ENCODE measurements at regions not wholly inside any gene's neighbourhood (a gene's known extent, or its start where the extent isn't known, plus 50 kb on each side); places are given as distances from the start of the nearest gene placed in this dataset.

DNA sequence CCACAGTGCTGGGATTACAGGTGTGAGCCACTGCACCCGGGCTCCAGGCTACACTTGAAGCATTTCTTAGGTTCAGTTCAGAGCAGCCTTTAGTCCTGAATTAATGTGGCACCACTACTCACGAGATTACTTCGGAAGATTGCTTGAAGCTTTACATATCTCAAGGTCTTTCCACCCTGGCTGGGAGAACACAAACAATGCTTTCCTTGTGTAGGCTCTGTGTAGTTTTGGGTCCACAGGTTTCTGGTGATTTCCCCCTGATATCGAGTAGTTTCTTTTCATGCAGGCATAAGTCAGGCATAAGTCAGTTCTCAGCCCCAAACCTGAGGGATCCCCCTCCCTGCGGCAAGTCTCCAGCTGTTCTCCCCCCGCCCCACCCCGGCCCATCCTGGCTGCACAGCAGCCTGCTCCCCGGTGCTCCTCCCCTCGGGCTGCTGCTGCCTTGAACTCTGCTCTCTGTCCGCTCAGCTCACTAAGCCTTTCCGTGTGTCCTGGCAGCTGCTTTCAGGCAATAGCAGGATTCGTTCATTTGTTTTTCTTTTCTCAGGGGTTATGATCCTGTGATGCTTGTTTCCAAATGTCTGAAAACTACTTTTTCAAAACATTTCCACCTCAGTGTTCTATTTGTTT, 417.7 kb downstream of the TMEM121 start:
- Histone ChIP-seq H3K79me2 (ENCODE audit: control insufficient read depth, insufficient read depth, low read length) (no peaks in the 10 kb centered on the region), H3K4me2 (replicated peaks; ENCODE audit: low read depth, low read length, poor library complexity, severe bottlenecking) (peak overlapping the region; percentile 5), H3K27me3 (replicated peaks in 1 of 4; ENCODE audit: control extremely low read depth in 1 of 4, control insufficient read depth in 3 of 4, insufficient read depth in 4 of 4, low read length in 3 of 4) (no peaks in the 10 kb centered on the region), H3K36me3 (replicated peaks in 1 of 2; ENCODE audit: control extremely low read depth in 1 of 2, control insufficient read depth in 1 of 2, extremely low read depth in 1 of 2, insufficient read depth in 2 of 2, low read length in 1 of 2) (no peaks in the 10 kb centered on the region), H3K9me3 (ENCODE audit: control extremely low read depth in 1 of 3, control insufficient read depth in 2 of 3, insufficient read depth in 1 of 3, low read length in 2 of 3) (peaks cover 0 to 14% (median 4%) of the 10 kb centered on the region in 3 donors), H3K4me1 (ENCODE audit: control insufficient read depth in 2 of 2, insufficient read depth in 2 of 2, low read length in 2 of 2) (peaks cover 13 to 37% of the 10 kb centered on the region in 2 donors), H4K20me1 (ENCODE audit: control insufficient read depth, insufficient read depth, low read length, poor library complexity, severe bottlenecking) (no peaks in the 10 kb centered on the region), H3K27ac (ENCODE audit: low read length in 2 of 2) (no peak overlapping the region), H3K9ac (ENCODE audit: low read length) (no peak overlapping the region), H2AFZ (ENCODE audit: insufficient read depth, low read depth, low read length, poor library complexity, severe bottlenecking) (no peak overlapping the region), H3K4me3 (ENCODE audit: control extremely low read depth in 1 of 5, extremely low read depth in 1 of 5, insufficient read depth in 1 of 5, low read depth in 2 of 5, low read length in 4 of 5) (no peak overlapping the region)
- H3K9me3 Mint-ChIP-seq (ENCODE audit: insufficient read depth) = no peaks in the 10 kb centered on the region
- ChIA-PET POLR2A (interaction anchor here (0.6 to 2.0 kb wide), 5 partner anchors 11 to 466 kb away, joined by 3 to 11 read pairs (median 6); no protein-coding TSS in a partner anchor), CTCF (interaction anchor here (0.6 to 1.5 kb wide), 5 partner anchors 11 to 269 kb away, joined by 3 to 4 read pairs (median 4); no protein-coding TSS in a partner anchor)
- no peak for DNase-seq
- H3K27ac Mint-ChIP-seq = peak overlapping the region; percentile 65
- TF ChIP-seq, protein P1, sequence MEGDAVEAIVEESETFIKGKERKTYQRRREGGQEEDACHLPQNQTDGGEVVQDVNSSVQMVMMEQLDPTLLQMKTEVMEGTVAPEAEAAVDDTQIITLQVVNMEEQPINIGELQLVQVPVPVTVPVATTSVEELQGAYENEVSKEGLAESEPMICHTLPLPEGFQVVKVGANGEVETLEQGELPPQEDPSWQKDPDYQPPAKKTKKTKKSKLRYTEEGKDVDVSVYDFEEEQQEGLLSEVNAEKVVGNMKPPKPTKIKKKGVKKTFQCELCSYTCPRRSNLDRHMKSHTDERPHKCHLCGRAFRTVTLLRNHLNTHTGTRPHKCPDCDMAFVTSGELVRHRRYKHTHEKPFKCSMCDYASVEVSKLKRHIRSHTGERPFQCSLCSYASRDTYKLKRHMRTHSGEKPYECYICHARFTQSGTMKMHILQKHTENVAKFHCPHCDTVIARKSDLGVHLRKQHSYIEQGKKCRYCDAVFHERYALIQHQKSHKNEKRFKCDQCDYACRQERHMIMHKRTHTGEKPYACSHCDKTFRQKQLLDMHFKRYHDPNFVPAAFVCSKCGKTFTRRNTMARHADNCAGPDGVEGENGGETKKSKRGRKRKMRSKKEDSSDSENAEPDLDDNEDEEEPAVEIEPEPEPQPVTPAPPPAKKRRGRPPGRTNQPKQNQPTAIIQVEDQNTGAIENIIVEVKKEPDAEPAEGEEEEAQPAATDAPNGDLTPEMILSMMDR (IDR thresholded peaks at IDR 0.05) = no peak
- TF ChIP-seq EZH2 (IDR thresholded peaks at IDR 0.05; ENCODE audit: borderline replicate concordance, insufficient read depth, low read depth, low read length, poor library complexity, severe bottlenecking) = no peak
- WGBS (ENCODE audit: insufficient coverage) = 90% methylated on average over 2 of the region's 12 CpGs
- no peaks in the 10 kb centered on the region for H3K27me3 Mint-ChIP-seq
- peak overlapping the region; percentile 13 for H3K4me3 Mint-ChIP-seq
- intact Hi-C loops (cut with micrococcal nuclease) = loop anchor here (10.0 kb wide), 2 partner anchors 61 to 269 kb away; no protein-coding TSS in a partner anchor
- peaks cover 31% of the 10 kb centered on the region for H3K4me1 Mint-ChIP-seq
- ATAC-seq (ENCODE audit: low read depth) = no peak
